HG02943 (cell line): ENCODE measurements at regions not wholly inside any gene's neighbourhood (a gene's known extent, or its start where the extent isn't known, plus 50 kb on each side); places are given as distances from the start of the nearest gene placed in this dataset.
"Not testable (repeated sequence)": the region's sequence is repeated elsewhere in the genome, so short reads cannot be mapped to it uniquely, and the experiment has no call there.

ENCODE experiments used
- ATAC-seq: cut with Tn5 transposase; IDR thresholded peaks from one replicate; pipeline ENCODE4 v1.9.1; 2021; ENCODE audit warnings: mild to moderate bottlenecking, low read depth, moderate library complexity; ENCODE audit not compliant: unreplicated experiment

DNA sequence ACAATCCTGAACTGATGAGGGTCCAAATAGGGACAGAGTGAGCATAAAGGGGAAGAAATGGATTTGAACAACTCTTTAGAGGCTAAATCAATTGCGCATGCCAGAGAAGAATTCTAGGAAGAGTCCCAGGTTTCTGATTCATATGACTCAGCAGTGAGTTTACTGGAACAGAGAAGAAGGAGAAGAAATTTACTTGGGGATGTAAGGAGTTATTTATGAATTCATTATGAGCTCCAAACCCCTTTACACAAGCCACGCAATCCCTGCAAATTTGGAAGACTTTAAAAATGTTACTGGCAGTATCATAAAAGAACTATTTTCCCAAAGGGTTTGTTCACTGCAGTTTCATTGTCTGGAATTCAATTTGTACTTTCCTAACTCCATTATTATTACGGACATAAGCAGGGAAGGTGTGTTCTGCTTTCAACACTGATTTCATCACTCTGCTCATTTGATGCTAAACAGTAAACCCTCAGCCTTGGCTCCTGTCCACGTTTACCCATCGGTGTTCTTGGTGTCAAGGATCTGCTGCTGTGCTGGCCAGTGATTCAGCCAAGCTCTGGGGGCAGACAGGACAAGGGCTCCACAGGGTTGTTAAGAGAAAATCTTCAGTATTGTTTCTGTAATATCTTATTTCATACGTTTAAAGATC, 273.7 kb downstream of the HNRNPD start:
- ATAC-seq: no peak

- ATAC-seq: no peak
Observed at GRCh38 chr4:82097504-82097903, 276.3 kb downstream of the HNRNPD start.

GRCh38 chr4:82090717-82091116, 283.1 kb downstream of the HNRNPD start:
- ATAC-seq: no peak

DNA sequence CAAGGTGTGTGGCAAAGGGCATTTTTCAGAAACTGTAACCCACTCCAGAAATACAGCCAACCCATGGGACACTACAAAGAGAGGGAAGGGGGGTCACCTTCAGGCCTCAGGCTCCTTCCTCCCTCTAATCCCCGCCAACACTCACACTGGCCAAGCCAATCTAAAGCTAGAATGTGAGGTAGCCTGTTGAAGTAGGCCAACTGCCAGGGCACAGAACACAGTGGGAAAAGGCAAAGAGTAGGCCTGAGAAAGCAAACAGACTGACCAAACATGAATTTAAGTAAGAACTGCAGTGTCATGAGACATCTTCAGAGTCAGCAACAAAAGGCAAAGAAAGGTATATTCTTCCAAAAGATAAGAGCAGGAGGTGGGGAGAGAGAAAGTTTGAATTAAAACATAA, 289.0 kb downstream of the HNRNPD start:
- ATAC-seq: no peak

GRCh38 chr4:82077471-82077995, 296.3 kb downstream of the HNRNPD start:
- ATAC-seq: not testable (repeated sequence)

DNA sequence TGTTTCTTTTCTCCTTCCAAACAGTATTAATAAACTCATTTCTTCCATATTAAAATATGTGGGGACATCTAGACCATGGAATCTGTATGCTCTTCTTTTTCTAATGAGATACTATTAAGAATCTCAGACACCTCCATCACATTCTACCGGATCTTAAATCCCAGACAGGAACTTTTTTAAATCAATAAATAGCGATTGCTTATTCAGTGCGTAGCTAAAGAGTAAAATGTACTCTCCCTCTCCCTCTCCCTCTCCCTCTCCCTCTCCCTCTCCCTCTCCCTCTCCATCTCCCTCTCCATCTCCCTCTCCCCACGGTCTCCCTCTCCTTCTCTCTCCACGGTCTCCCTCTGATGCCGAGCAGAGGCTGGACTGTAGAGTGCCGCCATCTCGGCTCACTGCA, 297.0 kb downstream of the HNRNPD start:
- ATAC-seq: no peak

DNA sequence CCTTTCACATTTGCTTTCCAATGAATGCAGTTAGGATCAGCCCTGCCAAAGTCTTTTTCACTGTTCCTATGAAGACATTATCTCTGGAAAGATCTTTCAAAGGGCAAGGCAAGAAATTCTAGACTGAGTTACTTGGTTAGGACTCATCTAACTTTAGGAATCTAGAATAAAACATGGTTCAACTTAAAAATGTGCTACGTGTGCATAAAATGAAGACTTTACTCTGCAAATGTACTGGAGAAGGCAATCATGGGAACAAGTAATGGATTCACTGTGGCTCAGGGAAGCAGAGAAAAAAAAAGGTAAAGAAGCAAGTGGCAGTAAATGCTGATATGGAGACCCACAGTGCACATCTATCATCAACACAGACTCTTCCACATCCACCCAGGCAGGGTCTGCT, 297.4 kb downstream of the HNRNPD start:
- no peak for ATAC-seq

DNA sequence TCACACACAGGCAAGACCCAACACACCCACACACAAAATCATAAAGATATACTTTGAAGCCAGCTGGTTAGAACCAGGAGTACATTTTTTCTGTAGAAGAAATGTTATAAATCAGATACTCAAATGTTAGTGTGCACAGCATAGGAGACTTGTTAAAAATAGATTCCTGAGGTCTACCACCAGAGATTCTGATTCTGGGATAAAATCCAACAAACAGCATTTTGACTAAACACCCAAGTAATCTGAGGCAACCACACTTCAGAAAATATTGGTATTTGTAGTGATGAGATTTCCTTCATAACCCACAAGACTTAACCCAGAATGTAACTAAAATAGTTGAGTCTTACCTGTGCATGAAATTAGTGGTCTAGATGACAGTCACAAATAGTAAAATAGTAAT, 301.8 kb downstream of the HNRNPD start:
- ATAC-seq: no peak

- no peak for ATAC-seq
Observed at GRCh38 chr4:82069883-82070638, 303.7 kb downstream of the HNRNPD start.

DNA sequence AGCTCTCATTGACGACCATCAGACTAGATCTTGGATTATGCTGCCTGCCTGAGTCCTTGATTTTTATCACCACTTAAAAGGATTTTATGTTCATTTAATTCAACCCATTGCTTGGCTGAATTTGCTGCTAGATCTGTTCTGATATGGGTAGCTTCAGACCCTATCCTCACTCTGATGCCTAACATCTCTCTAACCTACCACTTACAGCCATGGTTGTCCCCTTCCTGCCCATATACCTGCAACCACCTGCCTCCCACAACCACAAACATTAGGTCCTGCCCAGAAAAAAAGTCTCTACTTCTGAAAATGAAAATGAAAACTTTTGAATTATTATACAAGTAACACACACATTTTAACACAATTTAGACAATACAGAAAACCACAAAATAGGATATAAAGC, 310.8 kb downstream of the HNRNPD start:
- no peak for ATAC-seq

DNA sequence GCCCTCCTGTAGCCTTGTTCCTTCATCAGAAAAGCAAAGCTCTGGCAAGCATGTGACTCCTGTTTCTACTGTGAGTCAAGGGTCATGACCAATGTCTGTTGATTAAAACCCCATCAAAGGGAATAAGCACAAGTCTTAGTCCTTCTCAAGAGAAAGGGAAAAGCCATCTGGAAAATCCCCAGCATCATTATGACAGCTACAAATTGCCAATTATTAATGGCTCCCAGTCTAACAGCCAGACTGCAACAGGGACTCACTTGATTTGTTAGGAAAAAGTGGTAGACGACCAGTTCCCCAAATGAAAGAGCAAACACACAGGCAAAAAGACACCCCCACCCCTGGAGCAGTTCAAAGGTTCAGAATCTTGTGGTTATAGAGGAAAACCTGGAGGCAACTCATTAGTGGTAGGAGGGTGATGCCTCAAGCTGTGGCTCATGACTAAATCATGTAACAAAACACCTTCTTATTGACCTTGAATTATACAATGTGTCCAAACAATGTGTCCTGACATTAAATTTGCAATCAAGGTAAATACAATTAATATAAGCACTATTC, 315.7 kb downstream of the HNRNPD start:
- no peak for ATAC-seq

DNA sequence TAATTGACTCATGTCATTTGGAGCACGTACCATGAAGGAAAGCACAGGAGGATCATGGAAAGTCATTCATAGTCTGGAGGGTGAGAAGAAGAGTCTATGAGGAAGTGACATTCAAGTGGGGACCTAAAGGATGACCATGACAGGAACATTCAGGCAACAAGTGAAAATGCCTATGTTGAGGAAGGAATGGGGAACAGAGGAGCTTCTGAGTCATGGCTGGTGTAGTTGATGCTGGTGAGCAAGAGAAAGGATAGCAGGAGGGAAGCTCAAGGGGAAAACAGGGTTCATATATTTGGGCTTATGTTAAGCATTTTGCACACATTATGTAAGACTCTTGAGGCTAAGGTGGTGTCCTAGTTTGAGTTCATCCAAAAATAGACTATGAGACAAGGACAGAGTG, 318.6 kb downstream of the HNRNPD start:
- ATAC-seq: no peak

DNA sequence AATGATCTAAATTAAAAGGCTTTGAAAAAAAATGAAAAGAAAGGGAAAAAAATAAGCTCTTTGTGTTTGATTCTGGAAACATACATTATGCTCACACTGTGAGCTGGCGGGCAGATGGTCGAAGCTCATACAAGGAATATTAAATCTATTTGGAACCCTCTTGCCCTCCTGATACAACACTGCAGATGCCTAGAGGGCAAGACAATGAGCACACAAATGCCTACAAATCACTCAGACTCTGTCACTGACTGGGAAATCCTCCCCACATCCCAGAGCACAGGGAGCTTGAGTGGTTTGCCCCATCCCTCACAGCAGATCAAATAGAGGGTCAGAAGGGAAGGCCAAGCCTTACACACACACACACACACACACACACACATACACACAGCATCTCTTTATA, 320.4 kb downstream of the HNRNPD start:
- no peak for ATAC-seq

GRCh38 chr4:82050796-82051195, 323.0 kb downstream of the HNRNPD start:
- ATAC-seq: no peak

DNA sequence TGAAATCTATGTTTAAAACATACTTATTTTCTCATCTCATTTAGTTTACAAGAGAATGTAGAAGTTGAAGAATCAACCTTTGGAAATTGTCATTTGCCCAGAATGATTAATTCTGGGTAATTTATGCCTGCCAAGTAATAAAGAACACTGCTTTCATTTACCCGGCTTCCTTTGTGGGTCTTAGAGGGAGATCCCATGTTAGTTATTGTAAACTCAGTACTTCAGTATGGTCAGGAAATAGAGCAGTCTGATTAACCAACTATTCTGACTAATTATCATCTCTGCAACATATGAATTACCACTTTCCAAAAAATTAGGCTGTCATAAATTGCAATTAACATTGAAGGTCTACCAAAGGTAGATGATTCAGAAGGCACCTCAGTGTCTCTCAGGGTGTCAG, 324.5 kb downstream of the HNRNPD start:
- no peak for ATAC-seq

GRCh38 chr4:82047731-82048130, 326.1 kb downstream of the HNRNPD start:
- ATAC-seq: no peak

DNA sequence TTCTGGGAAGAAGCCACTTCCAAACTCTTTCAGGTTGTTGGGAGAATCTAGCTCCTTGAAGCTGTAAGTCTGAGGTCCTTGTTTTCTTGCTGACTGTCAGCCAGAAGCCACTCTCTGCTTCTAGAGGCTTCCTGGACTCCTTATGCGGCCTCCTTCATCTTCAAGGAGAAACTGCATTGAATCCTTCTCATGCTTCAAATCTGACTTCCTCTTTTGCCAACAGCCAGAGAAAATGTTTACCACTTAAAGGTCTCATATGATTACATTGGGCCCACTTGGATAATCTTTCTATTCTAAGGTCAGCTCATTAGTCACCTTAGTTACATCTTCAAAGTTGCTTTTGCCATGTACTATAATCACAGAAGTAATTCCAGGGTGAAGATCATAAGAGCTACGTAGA, 327.0 kb downstream of the HNRNPD start:
- ATAC-seq: no peak

DNA sequence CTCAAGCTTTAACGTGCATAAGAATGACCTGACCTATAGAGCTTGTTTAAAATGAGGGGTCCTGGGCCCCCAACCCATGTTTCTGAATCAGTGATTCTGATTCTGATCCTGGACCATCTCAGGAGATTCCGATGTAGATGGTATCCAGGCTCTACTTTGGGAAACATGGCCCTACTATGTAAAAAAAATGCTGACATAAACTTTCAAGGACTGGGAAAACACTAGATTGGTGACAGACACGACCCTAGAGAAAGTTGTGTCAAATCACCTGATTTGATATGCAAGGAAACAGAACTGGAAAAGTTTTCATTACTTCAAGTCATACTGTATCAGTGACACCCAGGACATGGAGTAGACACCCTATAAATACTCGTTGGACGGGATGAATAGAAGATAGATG, 328.5 kb downstream of the HNRNPD start:
- no peak for ATAC-seq

DNA sequence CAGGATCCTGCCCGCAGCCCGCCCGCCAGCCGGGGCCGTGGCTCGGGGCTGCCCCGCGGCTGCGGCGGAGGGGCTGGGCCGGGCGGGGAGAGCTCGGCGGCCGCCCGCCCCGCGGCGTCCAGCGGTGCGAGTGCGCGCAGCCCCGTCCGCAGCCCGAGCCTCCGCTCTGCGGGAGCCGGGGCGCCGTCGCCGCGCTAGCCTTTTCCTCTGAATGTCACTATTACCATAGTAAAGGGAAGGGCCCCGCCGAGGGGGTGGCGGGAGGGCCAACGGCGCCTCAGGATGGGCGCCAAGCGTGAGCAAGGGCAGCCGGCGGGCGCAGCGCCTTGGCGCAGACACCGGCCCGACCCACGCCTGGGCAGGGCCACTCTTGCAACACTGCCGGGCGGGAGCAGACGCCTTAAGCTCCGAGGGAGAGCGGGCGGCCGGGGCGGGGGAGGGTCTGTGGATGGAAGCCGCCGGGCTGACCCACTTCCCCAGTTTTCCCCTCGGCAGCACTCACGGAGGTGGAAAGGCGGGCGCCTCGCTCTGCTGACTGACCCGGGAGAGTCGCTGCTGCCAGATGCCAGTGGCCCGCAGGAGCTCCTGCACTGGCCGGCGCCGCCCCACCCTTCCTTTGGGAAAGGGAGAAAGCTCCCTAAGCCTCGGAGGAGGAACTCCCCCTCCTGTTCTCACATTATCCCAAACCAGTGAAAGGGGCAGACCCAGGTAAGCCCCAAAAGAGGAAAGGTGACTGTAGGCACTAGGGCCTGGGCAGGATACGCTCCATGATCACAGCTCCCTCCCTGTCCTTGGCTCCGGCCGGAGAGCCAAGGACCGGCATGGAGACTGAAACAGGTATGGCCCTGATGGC, 329.4 kb downstream of the HNRNPD start:
- no peak for ATAC-seq

DNA sequence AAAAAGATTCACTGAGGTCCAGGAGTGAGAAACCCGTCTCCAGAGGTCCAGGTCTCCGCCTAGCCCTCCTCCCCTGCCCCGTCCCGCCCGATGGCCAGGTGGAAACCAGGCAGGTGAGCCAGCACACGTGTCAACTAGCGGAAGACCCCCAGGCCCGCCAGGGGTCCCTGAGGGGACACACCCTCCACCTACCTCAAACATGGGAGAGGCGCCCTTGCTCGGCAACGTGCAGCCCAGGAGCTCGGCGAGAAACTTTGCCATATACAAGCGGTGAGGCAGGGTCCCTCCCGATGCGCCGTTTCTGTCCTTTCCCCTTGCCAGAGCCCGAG, 330.0 kb downstream of the HNRNPD start:
- no peak for ATAC-seq
